Spleen (tissue), 11 donors: ENCODE measurements at regions not wholly inside any gene's neighbourhood (a gene's known extent, or its start where the extent isn't known, plus 50 kb on each side); places are given as distances from the start of the nearest gene placed in this dataset.

Source experiments
- DNase-seq: peaks from one replicate; pipeline ENCODE4 v3.0.0-alpha.2; 2020
- H3K27ac ChIP-seq, 8 donors: fragments of 200-600 bp; sonication (generic) in 7 of 8; 1 replicate in 4 of 8; 2 replicates in 4 of 8; pipeline versions ENCODE4 v1.5.0 to v1.8.0; 2016 to 2021; ENCODE audit warnings: inconsistent platforms in 4 of 8, mild to moderate bottlenecking in 4 of 8, moderate library complexity in 1 of 8
- H3K27me3 ChIP-seq, 7 donors: fragments of 200-600 bp; sonication (generic) in 6 of 7; replicated peaks in 1 of 7; 1 replicate in 4 of 7; 2 replicates in 3 of 7; pipeline versions ENCODE4 v1.5.0 to v1.8.0; 2016 to 2021; ENCODE audit warnings: inconsistent platforms in 3 of 7, mild to moderate bottlenecking in 1 of 7
- H3K36me3 ChIP-seq, 6 donors: fragments of 200-600 bp; sonication (generic) in 5 of 6; 1 replicate in 4 of 6; 2 replicates in 2 of 6; pipeline versions ENCODE4 v1.5.0 to v1.8.0; 2016 to 2021; ENCODE audit warnings: inconsistent platforms in 2 of 6
- H3K4me1 ChIP-seq, 6 donors: fragments of 200-600 bp; sonication (generic) in 5 of 6; 1 replicate in 3 of 6; 2 replicates in 3 of 6; pipeline versions ENCODE4 v1.5.0 to v1.8.0; 2016 to 2021; ENCODE audit warnings: inconsistent platforms in 3 of 6
- H3K4me3 ChIP-seq, 8 donors: fragments of 200-600 bp; sonication (generic) in 7 of 8; 1 replicate in 4 of 8; 2 replicates in 4 of 8; pipeline versions ENCODE4 v1.5.0 to v1.8.0; 2016 to 2021; ENCODE audit warnings: inconsistent platforms in 4 of 8, mild to moderate bottlenecking in 4 of 8, moderate library complexity in 2 of 8
- H3K9me3 ChIP-seq, 8 donors: fragments of 200-600 bp; sonication (generic) in 7 of 8; 1 replicate in 4 of 8; 2 replicates in 4 of 8; pipeline versions ENCODE4 v1.5.0 to v1.8.0; 2016 to 2021; ENCODE audit warnings: inconsistent platforms in 4 of 8
- POLR2A ChIP-seq, 3 donors: fragments of 450-650 bp; IDR thresholded peaks; one replicate each; pipeline ENCODE4 v1.5.1; 2017; ENCODE audit warnings: antibody characterized with exemption in 3 of 3, mild to moderate bottlenecking in 1 of 3
- POLR2AphosphoS5 ChIP-seq, 3 donors: sonication (generic); formaldehyde crosslinking; IDR thresholded peaks; one replicate each; pipeline ENCODE4 v1.5.1; 2017; ENCODE audit warnings: antibody characterized with exemption in 3 of 3
- WGBS, 5 donors: extraction: QIAGEN DNeasy Blood & Tissue Kit in 3 of 5; methylation state at CpG; one replicate each; pipeline versions ENCODE4 v1.1.5 to v1.1.7; 2013 to 2018; 5-methylcytosine and 5-hydroxymethylcytosine counted together
- intact Hi-C: fragments of 100-400 bp; cut with DNase I; formaldehyde crosslinking; loops from one replicate; pipeline ENCODE4 v1.15.0; 2023; ENCODE audit warnings: low total_unique reads
- TF ChIP-seq, protein P1 (sequence below), 11 experiments: fragments of 200-600 bp in 7 of 11; fragments of 450-650 bp in 4 of 11; sonication (generic) in 4 of 11; IDR thresholded peaks in 8 of 11; conservative IDR thresholded peaks in 3 of 11; 1 replicate in 7 of 11; 2 replicates in 4 of 11; pipeline versions ENCODE4 v1.4.0 to v1.8.0; 2016 to 2021; ENCODE audit warnings: antibody characterized with exemption in 11 of 11, inconsistent platforms in 4 of 11, mild to moderate bottlenecking in 1 of 11
- donor health status: healthy with polysubstance abuse.
- donor health status: DM: no; HTN: no; CAD: no; lungs with moderate emphysema.
- donor health status: DM: no; HTN: no; CAD: no.
- donor health status: Bipolar disorder and iron deficiency.
- donor health status: healthy.
- donor health status: DM: no; HTN: no; CAD: no.
- donor health status: DM: yes; HTN: yes; CAD: no.

DNA sequence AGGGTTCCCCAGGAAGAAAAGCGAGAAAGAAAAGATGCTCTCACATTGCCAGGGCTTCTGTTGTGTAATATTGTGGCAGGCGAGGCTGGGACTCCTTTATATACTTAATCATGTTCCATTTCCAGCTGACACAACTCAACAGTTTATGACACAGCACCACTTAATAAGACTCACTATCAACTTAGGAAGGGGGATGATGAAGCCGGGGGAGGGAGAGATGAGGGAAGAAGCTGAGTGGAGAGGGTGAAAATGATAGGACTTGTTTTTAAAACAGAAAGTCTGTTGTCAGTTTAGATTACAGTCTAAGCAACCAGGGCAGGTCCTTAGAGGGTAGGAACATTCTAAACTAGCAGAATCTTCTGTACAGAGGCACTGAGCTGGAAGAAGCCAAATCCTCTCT lies 397.0 kb downstream of the NXPE2 start:
- TF ChIP-seq, protein P1, sequence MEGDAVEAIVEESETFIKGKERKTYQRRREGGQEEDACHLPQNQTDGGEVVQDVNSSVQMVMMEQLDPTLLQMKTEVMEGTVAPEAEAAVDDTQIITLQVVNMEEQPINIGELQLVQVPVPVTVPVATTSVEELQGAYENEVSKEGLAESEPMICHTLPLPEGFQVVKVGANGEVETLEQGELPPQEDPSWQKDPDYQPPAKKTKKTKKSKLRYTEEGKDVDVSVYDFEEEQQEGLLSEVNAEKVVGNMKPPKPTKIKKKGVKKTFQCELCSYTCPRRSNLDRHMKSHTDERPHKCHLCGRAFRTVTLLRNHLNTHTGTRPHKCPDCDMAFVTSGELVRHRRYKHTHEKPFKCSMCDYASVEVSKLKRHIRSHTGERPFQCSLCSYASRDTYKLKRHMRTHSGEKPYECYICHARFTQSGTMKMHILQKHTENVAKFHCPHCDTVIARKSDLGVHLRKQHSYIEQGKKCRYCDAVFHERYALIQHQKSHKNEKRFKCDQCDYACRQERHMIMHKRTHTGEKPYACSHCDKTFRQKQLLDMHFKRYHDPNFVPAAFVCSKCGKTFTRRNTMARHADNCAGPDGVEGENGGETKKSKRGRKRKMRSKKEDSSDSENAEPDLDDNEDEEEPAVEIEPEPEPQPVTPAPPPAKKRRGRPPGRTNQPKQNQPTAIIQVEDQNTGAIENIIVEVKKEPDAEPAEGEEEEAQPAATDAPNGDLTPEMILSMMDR (IDR thresholded peaks at IDR 0.05 in 8 of 11, conservative IDR thresholded peaks at IDR 0.05 in 3 of 11): no peak
- TF ChIP-seq POLR2AphosphoS5 (IDR thresholded peaks at IDR 0.05): no peak
- no peak for TF ChIP-seq POLR2A (IDR thresholded peaks at IDR 0.05)
- Histone ChIP-seq H3K27ac (no peak overlapping the region), H3K4me3 (no peak overlapping the region), H3K36me3 (no peaks in the 10 kb centered on the region), H3K9me3 (no peaks in the 10 kb centered on the region), H3K27me3 (peaks cover 0 to 27% (median 0%) of the 10 kb centered on the region in 7 donors), H3K4me1 (no peaks in the 10 kb centered on the region)
- intact Hi-C loops: no loop called here
- DNase-seq: no peak
- 65 to 82% (median 73%) methylated on average over 3 of the region's 3 CpGs for WGBS, 5 donors

DNA sequence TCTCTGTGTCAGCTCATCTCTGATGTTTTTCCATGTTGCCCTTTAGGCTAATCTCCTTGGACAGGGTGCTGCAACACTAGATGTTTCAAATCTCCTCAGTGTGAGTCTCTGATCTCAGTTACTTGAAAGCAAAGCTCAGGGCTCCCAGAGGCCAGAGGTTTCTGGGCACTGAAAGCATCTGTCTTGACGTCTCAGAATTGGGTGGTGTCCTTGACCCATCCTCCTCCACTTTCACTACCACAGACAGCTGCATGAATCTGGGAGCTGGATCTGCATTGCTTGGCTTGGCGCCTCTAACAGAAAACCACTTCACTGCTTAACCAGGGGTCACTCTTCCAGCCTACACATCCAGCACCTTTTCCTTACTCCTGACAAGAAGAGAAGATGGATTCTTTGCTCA lies 399.4 kb downstream of the NXPE2 start:
- intact Hi-C loops: no loop called here
- WGBS, 5 donors: 53 to 69% (median 62%) methylated on average over 2 of the region's 2 CpGs

DNA sequence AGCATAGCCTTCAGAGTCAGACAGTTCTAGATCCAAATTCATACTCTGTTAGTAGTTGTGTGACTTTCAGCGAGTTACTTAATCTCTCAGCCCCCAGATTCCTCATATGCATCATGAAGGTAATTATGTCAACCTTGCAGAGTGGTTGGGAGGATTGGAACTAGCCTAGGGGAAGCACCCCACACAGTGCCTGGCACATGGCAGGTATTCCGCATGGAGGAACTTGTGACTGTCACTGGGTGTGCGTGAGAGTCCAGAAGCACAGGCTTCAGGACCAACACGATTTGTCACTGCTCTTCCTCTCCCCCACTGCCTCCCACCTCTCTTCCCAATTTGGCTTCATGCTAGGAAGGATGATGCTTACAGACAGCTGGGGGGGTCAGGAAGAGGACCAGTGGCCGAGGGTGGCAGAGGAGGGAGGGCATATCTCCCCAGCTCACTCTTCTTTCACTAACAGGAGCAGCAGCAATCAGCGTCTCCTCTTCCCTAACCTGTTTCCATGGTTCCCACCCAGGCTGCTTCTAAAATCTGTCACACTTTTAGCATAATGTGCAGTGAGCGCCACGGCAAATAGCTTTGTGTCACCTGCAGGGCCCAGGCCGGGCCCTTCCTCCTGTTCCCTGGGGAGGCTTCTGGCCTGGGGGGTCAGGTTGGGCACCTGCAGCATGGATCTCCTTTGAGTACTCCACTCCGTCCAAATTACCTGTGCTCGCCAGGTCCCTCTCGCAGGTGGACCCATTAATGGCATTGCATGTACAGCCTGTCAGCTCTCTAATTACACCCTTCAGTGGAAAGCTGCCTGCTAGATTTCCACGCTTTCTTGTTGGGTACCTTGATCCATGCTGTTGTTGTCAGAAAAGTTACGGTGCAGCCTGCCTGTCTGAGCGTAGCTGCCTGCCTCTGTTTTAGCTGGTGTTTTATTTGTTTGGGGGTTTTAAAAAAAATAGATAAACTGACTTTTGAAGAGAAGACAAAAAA lies 400.4 kb downstream of the NXPE2 start:
- 67 to 76% (median 75%) methylated on average over 14 to 15 of the region's 15 CpGs for WGBS, 5 donors
- no peaks in the 10 kb centered on the region for H3K4me1 ChIP-seq
- DNase-seq: no peak
- H3K27me3 ChIP-seq: peaks cover 0 to 36% (median 0%) of the 10 kb centered on the region in 7 donors
- no peak overlapping the region for H3K4me3 ChIP-seq
- no peak overlapping the region for H3K27ac ChIP-seq
- TF ChIP-seq POLR2AphosphoS5 (IDR thresholded peaks at IDR 0.05) (no peak), POLR2A (IDR thresholded peaks at IDR 0.05) (no peak)
- TF ChIP-seq, protein P1 (IDR thresholded peaks at IDR 0.05 in 8 of 11, conservative IDR thresholded peaks at IDR 0.05 in 3 of 11): no peak
- no peaks in the 10 kb centered on the region for H3K9me3 ChIP-seq
- no peaks in the 10 kb centered on the region for H3K36me3 ChIP-seq
- intact Hi-C loops: no loop called here

More for the DNA sequence above, 399.4 kb downstream of the NXPE2 start:
- no peaks in the 10 kb centered on the region for H3K9me3 ChIP-seq
- peaks cover 0 to 30% (median 0%) of the 10 kb centered on the region in 7 donors for H3K27me3 ChIP-seq
- no peak overlapping the region for H3K4me3 ChIP-seq
- no peak for TF ChIP-seq POLR2AphosphoS5 (IDR thresholded peaks at IDR 0.05)
- no peak for TF ChIP-seq POLR2A (IDR thresholded peaks at IDR 0.05)
- TF ChIP-seq, protein P1 (IDR thresholded peaks at IDR 0.05 in 8 of 11, conservative IDR thresholded peaks at IDR 0.05 in 3 of 11): no peak
- no peak overlapping the region for H3K27ac ChIP-seq
- no peaks in the 10 kb centered on the region for H3K36me3 ChIP-seq
- no peak for DNase-seq
- H3K4me1 ChIP-seq: no peaks in the 10 kb centered on the region

DNA sequence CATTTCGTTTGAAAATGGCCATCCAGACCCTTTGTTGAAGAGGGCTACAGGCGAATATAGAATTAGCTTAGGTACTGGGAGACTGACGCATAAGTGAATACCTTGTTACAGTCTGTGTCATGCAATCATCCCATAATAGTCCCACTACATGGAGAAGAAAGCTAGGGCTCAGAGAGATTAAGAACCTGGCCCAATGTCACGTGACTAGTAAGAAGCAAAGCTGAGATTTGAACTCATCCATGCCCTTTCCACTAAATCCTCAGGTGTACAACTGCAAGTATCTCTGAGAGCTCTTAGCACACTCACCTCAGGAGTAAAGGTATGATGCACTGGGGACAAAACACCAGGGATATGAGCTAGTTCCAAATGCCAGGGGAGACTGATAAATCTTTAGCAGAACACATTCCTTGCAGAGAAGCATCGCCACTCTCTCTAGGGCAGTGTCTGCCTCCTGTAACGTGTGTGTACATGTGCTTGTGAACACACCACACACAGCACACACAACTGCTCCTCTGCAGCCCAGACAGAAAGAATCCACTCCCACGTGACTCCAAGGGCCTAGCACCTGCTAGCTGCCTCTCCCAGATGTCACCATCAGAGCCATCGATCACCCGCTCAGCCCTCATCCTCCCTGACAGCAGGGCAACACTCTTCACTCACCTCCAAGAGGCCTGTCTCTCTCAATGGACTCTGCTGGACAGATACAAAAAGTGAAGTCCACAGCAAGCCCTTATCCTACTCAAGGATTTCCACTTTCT lies 402.8 kb downstream of the NXPE2 start:
- TF ChIP-seq POLR2AphosphoS5 (IDR thresholded peaks at IDR 0.05) (no peak), POLR2A (IDR thresholded peaks at IDR 0.05) (no peak)
- TF ChIP-seq, protein P1 (IDR thresholded peaks at IDR 0.05 in 8 of 11, conservative IDR thresholded peaks at IDR 0.05 in 3 of 11): no peak
- Histone ChIP-seq H3K27me3 (peaks cover 0 to 45% (median 0%) of the 10 kb centered on the region in 7 donors), H3K36me3 (no peaks in the 10 kb centered on the region), H3K4me1 (no peaks in the 10 kb centered on the region), H3K9me3 (no peaks in the 10 kb centered on the region), H3K4me3 (no peak overlapping the region), H3K27ac (no peak overlapping the region)
- DNase-seq: no peak
- 76 to 82% (median 79%) methylated on average over 7 to 9 of the region's 9 CpGs for WGBS, 5 donors
- intact Hi-C loops: no loop called here
